Cardiac muscle cell (in vitro differentiated cells and primary cell): ENCODE measurements at regions not wholly inside any gene's neighbourhood (a gene's known extent, or its start where the extent isn't known, plus 50 kb on each side); places are given as distances from the start of the nearest gene placed in this dataset.

Experiments used
- DNase-seq, 2 donors: peaks; one replicate each; pipeline versions ENCODE4 v3.0.0 to v3.0.0-alpha.2; 2010 to 2017; ENCODE audit warnings: low read depth in 1 of 2, low spot score in 1 of 2
- H3K27ac ChIP-seq: fragments of 200-600 bp; sonication (generic); 2 replicates; pipeline ENCODE4 v1.5.1; 2016
- H3K27me3 ChIP-seq: fragments of 200-600 bp; sonication (generic); 2 replicates; pipeline ENCODE4 v1.6.0; 2016; ENCODE audit warnings: control low read depth
- H3K36me3 ChIP-seq: fragments of 200-600 bp; sonication (generic); 2 replicates; pipeline ENCODE4 v1.5.1; 2016; ENCODE audit warnings: control low read depth
- H3K4me1 ChIP-seq: fragments of 200-600 bp; sonication (generic); 2 replicates; pipeline ENCODE4 v1.8.1; 2017; ENCODE audit warnings: low read depth, mild to moderate bottlenecking, mixed run types
- H3K4me3 ChIP-seq: fragments of 200-600 bp; sonication (generic); 2 replicates; pipeline ENCODE4 v1.5.1; 2016; ENCODE audit warnings: mild to moderate bottlenecking
- H3K9me3 ChIP-seq: fragments of 200-600 bp; sonication (generic); 2 replicates; pipeline ENCODE4 v1.5.1; 2017; ENCODE audit warnings: low read depth, mild to moderate bottlenecking, control low read depth
- TF ChIP-seq, protein P1 (sequence below): IDR thresholded peaks from 2 replicates; pipeline ENCODE4 v1.5.1; 2012; ENCODE audit warnings: low read depth, mild to moderate bottlenecking, low read length

DNA sequence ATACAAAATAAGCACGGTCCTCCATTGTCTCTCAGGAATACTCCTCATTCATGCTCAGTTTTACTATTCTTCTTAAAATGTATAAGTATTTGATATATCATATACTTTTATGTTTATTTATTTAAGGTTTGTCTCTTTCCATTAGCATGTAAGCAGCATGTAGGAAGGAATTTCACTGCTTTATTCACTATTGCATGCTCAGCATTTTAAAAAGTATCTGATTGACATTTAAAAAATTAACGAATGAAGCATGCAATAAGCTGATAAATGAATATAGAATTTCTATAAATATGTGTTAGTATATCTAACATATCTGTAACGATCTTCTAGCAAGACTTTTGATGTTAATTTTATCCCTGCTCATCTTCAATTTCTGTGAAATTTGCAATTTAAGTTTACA is 402.7 kb upstream of the BRINP3 start:
- Histone ChIP-seq H3K9me3 (no peaks in the 10 kb centered on the region), H3K4me1 (no peaks in the 10 kb centered on the region), H3K4me3 (no peak overlapping the region), H3K27ac (no peak overlapping the region), H3K36me3 (no peaks in the 10 kb centered on the region), H3K27me3 (no peaks in the 10 kb centered on the region)
- TF ChIP-seq, protein P1, sequence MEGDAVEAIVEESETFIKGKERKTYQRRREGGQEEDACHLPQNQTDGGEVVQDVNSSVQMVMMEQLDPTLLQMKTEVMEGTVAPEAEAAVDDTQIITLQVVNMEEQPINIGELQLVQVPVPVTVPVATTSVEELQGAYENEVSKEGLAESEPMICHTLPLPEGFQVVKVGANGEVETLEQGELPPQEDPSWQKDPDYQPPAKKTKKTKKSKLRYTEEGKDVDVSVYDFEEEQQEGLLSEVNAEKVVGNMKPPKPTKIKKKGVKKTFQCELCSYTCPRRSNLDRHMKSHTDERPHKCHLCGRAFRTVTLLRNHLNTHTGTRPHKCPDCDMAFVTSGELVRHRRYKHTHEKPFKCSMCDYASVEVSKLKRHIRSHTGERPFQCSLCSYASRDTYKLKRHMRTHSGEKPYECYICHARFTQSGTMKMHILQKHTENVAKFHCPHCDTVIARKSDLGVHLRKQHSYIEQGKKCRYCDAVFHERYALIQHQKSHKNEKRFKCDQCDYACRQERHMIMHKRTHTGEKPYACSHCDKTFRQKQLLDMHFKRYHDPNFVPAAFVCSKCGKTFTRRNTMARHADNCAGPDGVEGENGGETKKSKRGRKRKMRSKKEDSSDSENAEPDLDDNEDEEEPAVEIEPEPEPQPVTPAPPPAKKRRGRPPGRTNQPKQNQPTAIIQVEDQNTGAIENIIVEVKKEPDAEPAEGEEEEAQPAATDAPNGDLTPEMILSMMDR, result no peak
- DNase-seq, result no peak

DNA sequence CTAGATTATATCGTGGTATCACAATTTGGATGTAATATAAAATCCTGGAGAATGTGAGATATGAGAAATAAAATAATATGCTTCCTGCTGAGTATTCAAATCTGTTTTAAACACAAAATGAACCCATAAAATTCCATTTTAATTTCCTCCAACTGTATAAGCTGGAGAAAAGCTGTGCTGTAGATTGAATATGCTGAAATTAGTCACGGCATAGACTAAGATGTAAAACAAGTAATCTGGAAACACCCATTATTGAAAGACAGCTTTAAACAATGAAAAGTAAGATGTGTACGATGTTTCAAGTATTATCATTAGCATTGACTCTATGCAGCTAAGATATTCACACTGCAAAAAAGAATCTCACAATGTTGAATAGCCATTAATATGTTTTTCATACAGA is 403.4 kb upstream of the BRINP3 start:
- H3K4me1 ChIP-seq, result no peaks in the 10 kb centered on the region
- H3K27ac ChIP-seq, result no peak overlapping the region
- DNase-seq, result no peak
- no peaks in the 10 kb centered on the region for H3K27me3 ChIP-seq
- no peak overlapping the region for H3K4me3 ChIP-seq
- no peaks in the 10 kb centered on the region for H3K36me3 ChIP-seq
- H3K9me3 ChIP-seq, result no peaks in the 10 kb centered on the region
- TF ChIP-seq, protein P1, result no peak

DNA sequence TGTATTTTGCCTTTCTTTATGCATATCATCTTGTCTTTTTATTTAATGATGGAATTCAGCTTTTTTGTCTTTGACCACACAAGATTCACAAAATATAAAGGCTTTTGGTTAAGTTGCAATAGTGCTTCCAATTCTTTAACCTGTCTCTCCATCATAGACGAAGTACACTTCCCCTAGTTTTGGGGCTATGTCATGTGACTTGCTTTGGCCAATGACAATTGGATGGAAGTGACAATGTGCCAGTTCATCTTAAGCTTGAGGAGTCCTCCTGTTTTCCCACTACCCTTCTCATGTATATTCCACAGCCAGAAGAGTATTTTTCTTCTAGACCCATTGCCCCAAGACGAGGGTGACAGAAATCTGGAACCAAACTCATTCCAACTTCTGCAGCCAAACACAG is 419.6 kb upstream of the BRINP3 start:
- Histone ChIP-seq H3K4me3 (no peak overlapping the region), H3K4me1 (no peaks in the 10 kb centered on the region), H3K27me3 (no peaks in the 10 kb centered on the region), H3K27ac (no peak overlapping the region), H3K9me3 (no peaks in the 10 kb centered on the region), H3K36me3 (no peaks in the 10 kb centered on the region)
- TF ChIP-seq, protein P1, result no peak
- DNase-seq, result no peak

DNA sequence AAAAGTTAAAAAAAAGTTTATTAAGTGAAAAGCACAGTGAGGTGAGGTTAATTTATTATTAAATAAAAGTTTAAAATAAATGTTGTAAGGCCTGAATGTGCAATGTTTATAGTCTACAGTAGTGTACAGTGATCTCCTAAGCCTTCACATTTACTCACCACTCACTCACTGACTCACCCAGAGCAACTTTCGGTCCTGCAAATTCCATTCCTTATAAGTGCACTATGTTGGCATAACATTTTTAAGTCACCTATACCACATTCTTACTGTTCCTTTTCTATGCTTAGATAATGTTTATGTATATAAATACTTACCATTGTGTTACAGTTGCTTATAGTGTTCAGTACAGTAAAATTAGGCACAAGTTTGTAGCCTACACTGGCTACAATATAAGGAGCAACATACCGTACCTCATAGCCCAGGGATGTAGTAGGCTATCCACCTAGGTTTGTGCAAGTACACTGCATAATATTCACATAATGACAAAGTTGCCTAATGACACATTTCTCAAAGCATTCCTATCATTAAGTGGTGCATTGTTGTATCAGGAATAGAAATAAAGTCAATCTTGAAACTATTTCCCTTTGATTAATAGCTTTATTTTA is 426.5 kb upstream of the BRINP3 start:
- H3K9me3 ChIP-seq, result no peaks in the 10 kb centered on the region
- H3K4me3 ChIP-seq, result no peak overlapping the region
- DNase-seq, result peak; percentile 1 to 22
- TF ChIP-seq, protein P1, result no peak
- H3K36me3 ChIP-seq, result no peaks in the 10 kb centered on the region
- H3K27me3 ChIP-seq, result no peaks in the 10 kb centered on the region
- H3K27ac ChIP-seq, result no peak overlapping the region
- no peaks in the 10 kb centered on the region for H3K4me1 ChIP-seq

DNA sequence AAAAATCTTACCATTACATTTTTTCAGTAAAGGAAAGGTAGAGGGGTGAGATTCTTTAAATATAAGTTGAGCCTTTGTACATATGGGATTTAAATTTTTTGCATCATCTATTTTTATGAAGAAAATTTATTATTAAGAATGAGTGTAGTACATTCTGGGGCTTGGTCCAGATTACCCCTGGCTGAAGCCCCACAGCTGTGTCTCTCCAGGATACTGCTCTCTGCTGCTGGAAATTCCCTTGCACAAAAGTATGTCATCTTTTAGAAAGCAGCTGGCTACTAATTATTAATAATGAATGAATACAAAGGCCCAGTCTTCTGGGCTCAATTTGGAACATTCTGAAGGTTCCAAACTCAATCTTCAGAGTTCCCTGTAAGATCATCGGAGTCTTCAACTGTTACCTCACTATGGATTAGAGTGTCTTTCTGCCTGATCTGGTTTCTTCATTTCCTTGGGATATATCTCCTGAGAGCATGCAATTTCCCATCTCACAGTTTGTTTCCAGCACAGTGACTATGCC is 428.6 kb upstream of the BRINP3 start:
- TF ChIP-seq, protein P1, result no peak
- Histone ChIP-seq H3K4me1 (no peaks in the 10 kb centered on the region), H3K9me3 (no peaks in the 10 kb centered on the region), H3K36me3 (no peaks in the 10 kb centered on the region), H3K27me3 (no peaks in the 10 kb centered on the region), H3K27ac (no peak overlapping the region), H3K4me3 (no peak overlapping the region)
- DNase-seq, result no peak
